Lower leg skin (tissue), 4 donors: ENCODE measurements at regions not wholly inside any gene's neighbourhood (a gene's known extent, or its start where the extent isn't known, plus 50 kb on each side); places are given as distances from the start of the nearest gene placed in this dataset.

ENCODE experiments used
- DNase-seq, 2 donors: peaks; one replicate each; pipeline ENCODE4 v3.0.0-alpha.2; 2019; ENCODE audit warnings: low spot score in 2 of 2
- H3K4me3 ChIP-seq: fragments of 200-600 bp; sonication (generic); 2 replicates; pipeline ENCODE4 v1.5.1; 2017; ENCODE audit warnings: mild to moderate bottlenecking, low read depth; ENCODE audit not compliant: poor library complexity, severe bottlenecking
- CTCF ChIP-seq, 3 donors: fragments of 450-650 bp; IDR thresholded peaks; one replicate each; pipeline ENCODE4 v1.5.1; 2016; ENCODE audit warnings: antibody characterized with exemption in 3 of 3, mild to moderate bottlenecking in 3 of 3, moderate library complexity in 2 of 3
- POLR2A ChIP-seq, 2 donors: fragments of 450-650 bp; IDR thresholded peaks; one replicate each; pipeline ENCODE4 v1.6.1; 2016 to 2017; ENCODE audit warnings: antibody characterized with exemption in 2 of 2, mild to moderate bottlenecking in 1 of 2, moderate library complexity in 1 of 2
- WGBS, 2 donors: methylation state at CpG; one replicate each; pipeline ENCODE4 v1.1.5; 2018; 5-methylcytosine and 5-hydroxymethylcytosine counted together
- intact Hi-C: fragments of 100-400 bp; cut with DNase I; formaldehyde crosslinking; loops from one replicate; pipeline ENCODE4 v1.15.0; 2023; ENCODE audit warnings: low total_unique reads

- no peak for DNase-seq
- no peak overlapping the region for H3K4me3 ChIP-seq
- intact Hi-C loops: no loop called here
Observed at GRCh38 chr2:145007960-145008263, 488.0 kb upstream of the ZEB2 start.

GRCh38 chr2:145007093-145007959 lies 487.4 kb upstream of the ZEB2 start:
- no peak overlapping the region for H3K4me3 ChIP-seq
- WGBS, 2 donors: 49 to 57% methylated on average over 13 of the region's 13 CpGs
- peak; percentile 45 to 82 for DNase-seq
- no peak for TF ChIP-seq CTCF (IDR thresholded peaks at IDR 0.05)
- no peak for TF ChIP-seq POLR2A (IDR thresholded peaks at IDR 0.05)
- intact Hi-C loops: no loop called here

More at GRCh38 chr2:145007960-145008263, 488.0 kb upstream of the ZEB2 start:
- TF ChIP-seq POLR2A (IDR thresholded peaks at IDR 0.05) (no peak), CTCF (IDR thresholded peaks at IDR 0.05) (no peak)

- no peak overlapping the region for H3K4me3 ChIP-seq
- WGBS, 2 donors: 94 to 100% methylated on average over 1 of the region's 1 CpG
- intact Hi-C loops: no loop called here
- TF ChIP-seq CTCF (IDR thresholded peaks at IDR 0.05) (no peak), POLR2A (IDR thresholded peaks at IDR 0.05) (no peak)
- no peak for DNase-seq
Observed at GRCh38 chr2:145002624-145003023, 482.7 kb upstream of the ZEB2 start.

- intact Hi-C loops: no loop called here
- TF ChIP-seq CTCF (IDR thresholded peaks at IDR 0.05): no peak
- TF ChIP-seq POLR2A (IDR thresholded peaks at IDR 0.05): no peak
- DNase-seq: no peak
- no peak overlapping the region for H3K4me3 ChIP-seq
Observed at GRCh38 chr2:145000376-145000775, 480.5 kb upstream of the ZEB2 start.

GRCh38 chr2:144999936-145000335 lies 480.0 kb upstream of the ZEB2 start:
- WGBS, 2 donors: 58 to 71% methylated on average over 1 of the region's 1 CpG
- no peak for TF ChIP-seq CTCF (IDR thresholded peaks at IDR 0.05)
- no peak for TF ChIP-seq POLR2A (IDR thresholded peaks at IDR 0.05)
- intact Hi-C loops: no loop called here
- DNase-seq: no peak
- no peak overlapping the region for H3K4me3 ChIP-seq
